ENCODE measurements at regions not wholly inside any gene's neighbourhood (a gene's known extent, or its start where the extent isn't known, plus 50 kb on each side); places are given as distances from the start of the nearest gene placed in this dataset.
"Not testable (repeated sequence)": the region's sequence is repeated elsewhere in the genome, so short reads cannot be mapped to it uniquely, and the experiment has no call there.

- DNase-seq (ENCODE audit: low spot score) = not testable (repeated sequence)
Measured at GRCh38 chr22:22296047-22296446, 51.5 kb downstream of the VPREB1 start.

GRCh38 chr22:22297159-22297793 is 52.7 kb downstream of the VPREB1 start:
- DNase-seq (ENCODE audit: low spot score) = not testable (repeated sequence)

- peak; percentile 74 for DNase-seq (ENCODE audit: low spot score)
Measured at GRCh38 chr22:22297794-22298653, 53.4 kb downstream of the VPREB1 start.

- DNase-seq (ENCODE audit: low spot score) = not testable (repeated sequence)
Measured at GRCh38 chr22:22298654-22299009, 54.0 kb downstream of the VPREB1 start.

GRCh38 chr22:22300511-22300910 is 55.9 kb downstream of the VPREB1 start:
- DNase-seq (ENCODE audit: low spot score) = not testable (repeated sequence)

GRCh38 chr22:22300946-22301345 is 56.4 kb downstream of the VPREB1 start:
- DNase-seq (ENCODE audit: low spot score) = not testable (repeated sequence)

- DNase-seq (ENCODE audit: low spot score) = no peak
Measured at GRCh38 chr22:22316589-22316988, 72.0 kb downstream of the VPREB1 start.

GRCh38 chr22:22318723-22319465 is 74.3 kb downstream of the VPREB1 start:
- no peak for DNase-seq (ENCODE audit: low spot score)

GRCh38 chr22:22321743-22322611 is 77.4 kb downstream of the VPREB1 start:
- peak; percentile 71 for DNase-seq (ENCODE audit: low spot score)

- no peak for DNase-seq (ENCODE audit: low spot score)
Measured at GRCh38 chr22:22322792-22323191, 78.2 kb downstream of the VPREB1 start.

- no peak for DNase-seq (ENCODE audit: low spot score)
Measured at GRCh38 chr22:22327723-22328122, 83.1 kb downstream of the VPREB1 start.

- DNase-seq (ENCODE audit: low spot score) = no peak
Measured at GRCh38 chr22:22329792-22330191, 85.2 kb downstream of the VPREB1 start.

- not testable (repeated sequence) for DNase-seq (ENCODE audit: low spot score)
Measured at GRCh38 chr22:22335640-22336039, 91.1 kb downstream of the VPREB1 start.

- not testable (repeated sequence) for DNase-seq (ENCODE audit: low spot score)
Measured at GRCh38 chr22:22336333-22336732, 91.7 kb downstream of the VPREB1 start.

- DNase-seq (ENCODE audit: low spot score) = not testable (repeated sequence)
Measured at GRCh38 chr22:22338778-22339177, 94.2 kb downstream of the VPREB1 start.

- no peak for DNase-seq (ENCODE audit: low spot score)
Measured at GRCh38 chr22:22341736-22342135, 97.2 kb downstream of the VPREB1 start.

- peak; percentile 52 for DNase-seq (ENCODE audit: low spot score)
Measured at GRCh38 chr22:22342697-22343580, 98.4 kb downstream of the VPREB1 start.

- DNase-seq (ENCODE audit: low spot score) = no peak
Measured at GRCh38 chr22:22343581-22344296, 99.2 kb downstream of the VPREB1 start.

- no peak for DNase-seq (ENCODE audit: low spot score)
Measured at GRCh38 chr22:22344430-22344829, 99.8 kb downstream of the VPREB1 start.

GRCh38 chr22:22345781-22346180 is 101.2 kb downstream of the VPREB1 start:
- no peak for DNase-seq (ENCODE audit: low spot score)

Data from CD4-positive, alpha-beta T cell treated with Interleukin-15 for 4 hours (primary cell).